K562 (cell line): ENCODE measurements at regions not wholly inside any gene's neighbourhood (a gene's known extent, or its start where the extent isn't known, plus 50 kb on each side); places are given as distances from the start of the nearest gene placed in this dataset.

Experiments
- JUN ChIP-seq, 2 experiments: sonication (generic) in 1 of 2; formaldehyde crosslinking in 1 of 2; IDR thresholded peaks; 2 replicates each; pipeline versions ENCODE4 v1.6.1 to v1.8.0; 2012 to 2022; ENCODE audit warnings: borderline replicate concordance in 2 of 2, mild to moderate bottlenecking in 2 of 2, improper control_type of control experiment in 1 of 2, low read depth in 1 of 2, low read length in 1 of 2, missing genetic modification reagents in 1 of 2
- POLR2AphosphoS5 ChIP-seq: IDR thresholded peaks from 2 replicates; pipeline ENCODE4 v1.6.1; 2011; ENCODE audit warnings: mild to moderate bottlenecking, low read depth, low read length, moderate library complexity; ENCODE audit not compliant: control insufficient read depth, insufficient read depth
- PTRF ChIP-seq: fragments of 450-650 bp; IDR thresholded peaks from 2 replicates; pipeline ENCODE4 v1.6.1; 2016; ENCODE audit warnings: mild to moderate bottlenecking, missing genetic modification characterization, missing compliant biosample characterization
- RBBP5 ChIP-seq: fragments of 200-600 bp; sonication (generic); IDR thresholded peaks from 2 replicates; pipeline ENCODE4 v1.6.1; 2012; ENCODE audit warnings: borderline replicate concordance, mild to moderate bottlenecking, low read length, control low read depth, inconsistent platforms; ENCODE audit not compliant: insufficient read depth, poor library complexity, severe bottlenecking
- SMARCA5 ChIP-seq: fragments of 450-650 bp; IDR thresholded peaks from 2 replicates; pipeline ENCODE4 v1.6.1; 2016
- YBX1 ChIP-seq: fragments of 450-650 bp; IDR thresholded peaks from 2 replicates; pipeline ENCODE4 v1.7.1; 2016; ENCODE audit warnings: mild to moderate bottlenecking
- ZNF121 ChIP-seq: sonication (generic); formaldehyde crosslinking; conservative IDR thresholded peaks from 2 replicates; pipeline ENCODE4 v1.8.0; 2022; ENCODE audit warnings: missing genetic modification reagents
- ZNF311 ChIP-seq: fragments of 250-450 bp; sonication (Bioruptor Pico); IDR thresholded peaks from 2 replicates; pipeline ENCODE4 v1.4.0; 2020; ENCODE audit warnings: mild to moderate bottlenecking, moderate library complexity
- ZNF436 ChIP-seq: fragments of 250-450, 450-650 bp; sonication (Bioruptor Pico); formaldehyde crosslinking; IDR thresholded peaks from 2 replicates; pipeline ENCODE4 v1.7.0; 2020; ENCODE audit warnings: mild to moderate bottlenecking
- TF ChIP-seq, protein P1 (sequence below), 3 experiments: IDR thresholded peaks in 2 of 3; conservative IDR thresholded peaks in 1 of 3; 2 replicates each; pipeline ENCODE4 v1.5.1; 2011 to 2012; ENCODE audit warnings: low read length in 3 of 3, mild to moderate bottlenecking in 3 of 3, control low read depth in 2 of 3, improper control_type of control experiment in 1 of 3, inconsistent platforms in 1 of 3, low read depth in 1 of 3, mixed read lengths in 1 of 3, moderate library complexity in 1 of 3; ENCODE audit not compliant: insufficient read depth in 2 of 3
- TF ChIP-seq, protein P2 (sequence below): fragments of 450-650 bp; IDR thresholded peaks from 2 replicates; pipeline ENCODE4 v1.6.1; 2017; ENCODE audit warnings: antibody characterized with exemption, mild to moderate bottlenecking
- TF ChIP-seq, protein P3 (sequence below): sonication (generic); formaldehyde crosslinking; IDR thresholded peaks from 2 replicates; pipeline ENCODE4 v1.8.1; 2023; ENCODE audit warnings: mild to moderate bottlenecking, missing genetic modification reagents

DNA sequence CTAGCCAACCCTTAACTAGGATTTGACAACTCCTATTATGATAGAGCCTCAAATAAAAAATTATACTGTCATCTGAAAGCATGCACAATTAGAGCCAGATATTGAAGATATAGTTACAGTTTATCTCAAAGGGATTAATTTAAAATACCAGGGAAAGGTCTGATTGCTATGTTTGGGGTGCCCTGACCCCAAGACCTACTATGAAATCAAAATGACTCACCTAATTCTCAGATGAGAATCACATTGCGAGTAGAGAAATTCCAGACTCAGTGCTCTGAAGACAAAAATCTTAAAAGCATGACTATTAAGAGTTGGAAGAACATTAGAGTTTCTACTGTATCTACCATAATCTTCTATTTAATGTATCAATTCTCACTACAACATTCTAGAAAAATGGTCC lies 297.1 kb downstream of the AHR start:
- TF ChIP-seq RBBP5, result no peak
- TF ChIP-seq, protein P1, sequence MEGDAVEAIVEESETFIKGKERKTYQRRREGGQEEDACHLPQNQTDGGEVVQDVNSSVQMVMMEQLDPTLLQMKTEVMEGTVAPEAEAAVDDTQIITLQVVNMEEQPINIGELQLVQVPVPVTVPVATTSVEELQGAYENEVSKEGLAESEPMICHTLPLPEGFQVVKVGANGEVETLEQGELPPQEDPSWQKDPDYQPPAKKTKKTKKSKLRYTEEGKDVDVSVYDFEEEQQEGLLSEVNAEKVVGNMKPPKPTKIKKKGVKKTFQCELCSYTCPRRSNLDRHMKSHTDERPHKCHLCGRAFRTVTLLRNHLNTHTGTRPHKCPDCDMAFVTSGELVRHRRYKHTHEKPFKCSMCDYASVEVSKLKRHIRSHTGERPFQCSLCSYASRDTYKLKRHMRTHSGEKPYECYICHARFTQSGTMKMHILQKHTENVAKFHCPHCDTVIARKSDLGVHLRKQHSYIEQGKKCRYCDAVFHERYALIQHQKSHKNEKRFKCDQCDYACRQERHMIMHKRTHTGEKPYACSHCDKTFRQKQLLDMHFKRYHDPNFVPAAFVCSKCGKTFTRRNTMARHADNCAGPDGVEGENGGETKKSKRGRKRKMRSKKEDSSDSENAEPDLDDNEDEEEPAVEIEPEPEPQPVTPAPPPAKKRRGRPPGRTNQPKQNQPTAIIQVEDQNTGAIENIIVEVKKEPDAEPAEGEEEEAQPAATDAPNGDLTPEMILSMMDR (IDR thresholded peaks at IDR 0.05 in 2 of 3, conservative IDR thresholded peaks at IDR 0.05 in 1 of 3; ENCODE audit: insufficient read depth in 2 of 3, low read depth in 1 of 3, low read length in 3 of 3), result no peak
- no peak for TF ChIP-seq SMARCA5
- TF ChIP-seq, protein P2, sequence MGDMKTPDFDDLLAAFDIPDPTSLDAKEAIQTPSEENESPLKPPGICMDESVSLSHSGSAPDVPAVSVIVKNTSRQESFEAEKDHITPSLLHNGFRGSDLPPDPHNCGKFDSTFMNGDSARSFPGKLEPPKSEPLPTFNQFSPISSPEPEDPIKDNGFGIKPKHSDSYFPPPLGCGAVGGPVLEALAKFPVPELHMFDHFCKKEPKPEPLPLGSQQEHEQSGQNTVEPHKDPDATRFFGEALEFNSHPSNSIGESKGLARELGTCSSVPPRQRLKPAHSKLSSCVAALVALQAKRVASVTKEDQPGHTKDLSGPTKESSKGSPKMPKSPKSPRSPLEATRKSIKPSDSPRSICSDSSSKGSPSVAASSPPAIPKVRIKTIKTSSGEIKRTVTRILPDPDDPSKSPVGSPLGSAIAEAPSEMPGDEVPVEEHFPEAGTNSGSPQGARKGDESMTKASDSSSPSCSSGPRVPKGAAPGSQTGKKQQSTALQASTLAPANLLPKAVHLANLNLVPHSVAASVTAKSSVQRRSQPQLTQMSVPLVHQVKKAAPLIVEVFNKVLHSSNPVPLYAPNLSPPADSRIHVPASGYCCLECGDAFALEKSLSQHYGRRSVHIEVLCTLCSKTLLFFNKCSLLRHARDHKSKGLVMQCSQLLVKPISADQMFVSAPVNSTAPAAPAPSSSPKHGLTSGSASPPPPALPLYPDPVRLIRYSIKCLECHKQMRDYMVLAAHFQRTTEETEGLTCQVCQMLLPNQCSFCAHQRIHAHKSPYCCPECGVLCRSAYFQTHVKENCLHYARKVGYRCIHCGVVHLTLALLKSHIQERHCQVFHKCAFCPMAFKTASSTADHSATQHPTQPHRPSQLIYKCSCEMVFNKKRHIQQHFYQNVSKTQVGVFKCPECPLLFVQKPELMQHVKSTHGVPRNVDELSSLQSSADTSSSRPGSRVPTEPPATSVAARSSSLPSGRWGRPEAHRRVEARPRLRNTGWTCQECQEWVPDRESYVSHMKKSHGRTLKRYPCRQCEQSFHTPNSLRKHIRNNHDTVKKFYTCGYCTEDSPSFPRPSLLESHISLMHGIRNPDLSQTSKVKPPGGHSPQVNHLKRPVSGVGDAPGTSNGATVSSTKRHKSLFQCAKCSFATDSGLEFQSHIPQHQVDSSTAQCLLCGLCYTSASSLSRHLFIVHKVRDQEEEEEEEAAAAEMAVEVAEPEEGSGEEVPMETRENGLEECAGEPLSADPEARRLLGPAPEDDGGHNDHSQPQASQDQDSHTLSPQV, result no peak
- no peak for TF ChIP-seq YBX1
- TF ChIP-seq ZNF121 (CRISPR knock-in tag), result no peak
- no peak for TF ChIP-seq ZNF436 (CRISPR knock-in tag)
- TF ChIP-seq, protein P3, sequence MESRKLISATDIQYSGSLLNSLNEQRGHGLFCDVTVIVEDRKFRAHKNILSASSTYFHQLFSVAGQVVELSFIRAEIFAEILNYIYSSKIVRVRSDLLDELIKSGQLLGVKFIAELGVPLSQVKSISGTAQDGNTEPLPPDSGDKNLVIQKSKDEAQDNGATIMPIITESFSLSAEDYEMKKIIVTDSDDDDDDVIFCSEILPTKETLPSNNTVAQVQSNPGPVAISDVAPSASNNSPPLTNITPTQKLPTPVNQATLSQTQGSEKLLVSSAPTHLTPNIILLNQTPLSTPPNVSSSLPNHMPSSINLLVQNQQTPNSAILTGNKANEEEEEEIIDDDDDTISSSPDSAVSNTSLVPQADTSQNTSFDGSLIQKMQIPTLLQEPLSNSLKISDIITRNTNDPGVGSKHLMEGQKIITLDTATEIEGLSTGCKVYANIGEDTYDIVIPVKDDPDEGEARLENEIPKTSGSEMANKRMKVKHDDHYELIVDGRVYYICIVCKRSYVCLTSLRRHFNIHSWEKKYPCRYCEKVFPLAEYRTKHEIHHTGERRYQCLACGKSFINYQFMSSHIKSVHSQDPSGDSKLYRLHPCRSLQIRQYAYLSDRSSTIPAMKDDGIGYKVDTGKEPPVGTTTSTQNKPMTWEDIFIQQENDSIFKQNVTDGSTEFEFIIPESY (CRISPR knock-in tag), result no peak
- TF ChIP-seq ZNF311 (CRISPR knock-in tag), result no peak
- no peak for TF ChIP-seq JUN (IDR thresholded peaks at IDR 0.05; ENCODE audit: borderline replicate concordance, low read depth, low read length)
- TF ChIP-seq JUN (CRISPR knock-in tag; IDR thresholded peaks at IDR 0.05; ENCODE audit: borderline replicate concordance), result no peak
- no peak for TF ChIP-seq POLR2AphosphoS5
- no peak for TF ChIP-seq PTRF
